ENCODE measurements at regions not wholly inside any gene's neighbourhood (a gene's known extent, or its start where the extent isn't known, plus 50 kb on each side); places are given as distances from the start of the nearest gene placed in this dataset.

GRCh38 chr13:40116008-40116407 is 460.5 kb downstream of the COG6 start (continued):
- TF ChIP-seq ZBTB43 (CRISPR knock-in tag; IDR thresholded peaks at IDR 0.05) (no peak), CREBBP (IDR thresholded peaks at IDR 0.05; ENCODE audit: low read depth, low read length) (no peak), SIRT6 (IDR thresholded peaks at IDR 0.05; ENCODE audit: low read depth, low read length) (no peak), ZNF124 (CRISPR knock-in tag; IDR thresholded peaks at IDR 0.05) (no peak), RAD21 (CRISPR knock-in tag; conservative IDR thresholded peaks at IDR 0.05 in 1 of 2, IDR thresholded peaks at IDR 0.05 in 1 of 2) (no peak), TRIM25 (IDR thresholded peaks at IDR 0.05; ENCODE audit: borderline replicate concordance) (no peak), ATF3 (IDR thresholded peaks at IDR 0.05) (peak; percentile 96), ATF3 (CRISPR knock-in tag; conservative IDR thresholded peaks at IDR 0.05) (no peak), EGR1 (conservative IDR thresholded peaks at IDR 0.05) (no peak), HLTF (IDR thresholded peaks at IDR 0.05) (no peak), RBM14 (IDR thresholded peaks at IDR 0.05; ENCODE audit: borderline replicate concordance, insufficient read depth, low read depth, low read length) (no peak), MCM3 (IDR thresholded peaks at IDR 0.05) (no peak), ATF1 (CRISPR knock-in tag; IDR thresholded peaks at IDR 0.05) (no peak), ATF1 (tag; IDR thresholded peaks at IDR 0.05) (peak; percentile 72), GTF2A2 (tag; IDR thresholded peaks at IDR 0.05) (no peak), E2F5 (CRISPR knock-in tag; IDR thresholded peaks at IDR 0.05) (no peak), MAZ (CRISPR knock-in tag; conservative IDR thresholded peaks at IDR 0.05 in 1 of 2, IDR thresholded peaks at IDR 0.05 in 1 of 2) (no peak), AFF1 (IDR thresholded peaks at IDR 0.05; ENCODE audit: low read depth in 1 of 2, partially characterized antibody in 2 of 2) (no peak), ATF7 (IDR thresholded peaks at IDR 0.05) (peak; percentile 72), HDGF (IDR thresholded peaks at IDR 0.05) (no peak), ETS2 (tag; IDR thresholded peaks at IDR 0.05; ENCODE audit: borderline replicate concordance, poor library complexity, severe bottlenecking) (no peak), ZNF668 (CRISPR knock-in tag; IDR thresholded peaks at IDR 0.05) (no peak)
